Psoas muscle (tissue), 7 donors: ENCODE measurements at regions not wholly inside any gene's neighbourhood (a gene's known extent, or its start where the extent isn't known, plus 50 kb on each side); places are given as distances from the start of the nearest gene placed in this dataset.

Source experiments
- ATAC-seq, 4 donors: fragments of 200-7000 bp; cut with Tn5 transposase; one replicate each; pipeline ENCODE4 v1.9.1; 2020; ENCODE audit warnings: moderate library complexity in 3 of 4, mild to moderate bottlenecking in 2 of 4
- DNase-seq, 2 donors: peaks; one replicate each; pipeline ENCODE4 v3.0.0-alpha.2; 2020
- H3K27ac ChIP-seq: fragments of 200-600 bp; one replicate; pipeline ENCODE4 v1.8.0; 2022
- H3K27me3 ChIP-seq, 3 donors: fragments of 200-600 bp in 1 of 3; one replicate each; pipeline versions ENCODE4 v1.6.1 to v1.8.0; 2013 to 2022; ENCODE audit warnings: low read length in 2 of 3, mild to moderate bottlenecking in 2 of 3, moderate library complexity in 1 of 3; ENCODE audit not compliant: insufficient read depth in 3 of 3
- H3K36me3 ChIP-seq, 2 donors: fragments of 200-600 bp in 1 of 2; one replicate each; pipeline versions ENCODE4 v1.6.1 to v1.8.0; 2013 to 2022; ENCODE audit warnings: low read depth in 1 of 2, mild to moderate bottlenecking in 1 of 2, moderate library complexity in 1 of 2; ENCODE audit not compliant: insufficient read depth in 1 of 2
- H3K4me1 ChIP-seq: fragments of 200-600 bp; one replicate; pipeline ENCODE4 v1.8.0; 2022
- H3K4me3 ChIP-seq: fragments of 200-600 bp; one replicate; pipeline ENCODE4 v1.8.0; 2022; ENCODE audit warnings: mild to moderate bottlenecking
- H3K9me3 ChIP-seq: fragments of 200-600 bp; one replicate; pipeline ENCODE4 v1.8.0; 2022
- WGBS, 3 donors: extraction: QIAGEN DNeasy Blood & Tissue Kit; methylation state at CpG; one replicate each; pipeline versions ENCODE4 v1.1.6 to v1.1.7; 2013; 5-methylcytosine and 5-hydroxymethylcytosine counted together
- intact Hi-C, 2 donors: fragments of 100-400 bp; cut with DNase I; formaldehyde crosslinking; loops; one replicate each; pipeline versions ENCODE4 v1.11.0 to v1.14.2; 2022
- TF ChIP-seq, protein P1 (sequence below): fragments of 200-600 bp; IDR thresholded peaks from one replicate; pipeline ENCODE4 v1.8.0; 2022; ENCODE audit warnings: antibody characterized with exemption
- donor health status: healthy with polysubstance abuse.
- donor health status: DM: no; HTN: no; CAD: no; lungs with moderate emphysema.
- donor health status: Bipolar disorder and iron deficiency.
- donor health status: healthy.
- donor health status: DM: yes; HTN: yes; CAD: no.
- donor health status: DM: no; HTN: no; CAD: no.
- donor health status: DM: yes; HTN: yes; CAD: no.

DNA sequence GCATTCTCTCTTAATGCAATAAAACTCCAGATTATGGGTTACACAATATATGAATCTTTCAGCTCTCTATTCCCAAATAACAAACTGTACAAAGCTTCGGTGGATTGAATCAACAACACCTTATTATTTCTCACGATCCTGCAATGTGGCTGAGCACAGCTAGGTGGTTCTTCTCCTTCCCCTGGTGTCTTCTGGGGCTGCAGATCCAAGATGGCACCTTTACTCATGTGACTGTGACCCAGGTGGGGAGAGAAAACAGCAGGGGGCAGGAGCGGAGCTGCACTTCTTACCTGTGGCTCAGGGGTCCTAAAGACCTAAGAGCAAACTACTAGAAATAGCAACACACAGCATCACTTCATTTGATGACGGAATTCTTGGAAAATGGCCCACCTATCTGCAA lies 233.1 kb downstream of the IRX1 start:
- Histone ChIP-seq H3K36me3 (no peaks in the 10 kb centered on the region), H3K4me1 (no peaks in the 10 kb centered on the region), H3K9me3 (no peaks in the 10 kb centered on the region), H3K4me3 (no peak overlapping the region), H3K27ac (no peak overlapping the region), H3K27me3 (no peaks in the 10 kb centered on the region)
- DNase-seq (no peak), ATAC-seq (no peak)
- intact Hi-C loops, result no loop called here
- TF ChIP-seq, protein P1, sequence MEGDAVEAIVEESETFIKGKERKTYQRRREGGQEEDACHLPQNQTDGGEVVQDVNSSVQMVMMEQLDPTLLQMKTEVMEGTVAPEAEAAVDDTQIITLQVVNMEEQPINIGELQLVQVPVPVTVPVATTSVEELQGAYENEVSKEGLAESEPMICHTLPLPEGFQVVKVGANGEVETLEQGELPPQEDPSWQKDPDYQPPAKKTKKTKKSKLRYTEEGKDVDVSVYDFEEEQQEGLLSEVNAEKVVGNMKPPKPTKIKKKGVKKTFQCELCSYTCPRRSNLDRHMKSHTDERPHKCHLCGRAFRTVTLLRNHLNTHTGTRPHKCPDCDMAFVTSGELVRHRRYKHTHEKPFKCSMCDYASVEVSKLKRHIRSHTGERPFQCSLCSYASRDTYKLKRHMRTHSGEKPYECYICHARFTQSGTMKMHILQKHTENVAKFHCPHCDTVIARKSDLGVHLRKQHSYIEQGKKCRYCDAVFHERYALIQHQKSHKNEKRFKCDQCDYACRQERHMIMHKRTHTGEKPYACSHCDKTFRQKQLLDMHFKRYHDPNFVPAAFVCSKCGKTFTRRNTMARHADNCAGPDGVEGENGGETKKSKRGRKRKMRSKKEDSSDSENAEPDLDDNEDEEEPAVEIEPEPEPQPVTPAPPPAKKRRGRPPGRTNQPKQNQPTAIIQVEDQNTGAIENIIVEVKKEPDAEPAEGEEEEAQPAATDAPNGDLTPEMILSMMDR, result no peak
- 76 to 80% (median 78%) methylated on average over 4 of the region's 4 CpGs for WGBS, 3 donors

DNA sequence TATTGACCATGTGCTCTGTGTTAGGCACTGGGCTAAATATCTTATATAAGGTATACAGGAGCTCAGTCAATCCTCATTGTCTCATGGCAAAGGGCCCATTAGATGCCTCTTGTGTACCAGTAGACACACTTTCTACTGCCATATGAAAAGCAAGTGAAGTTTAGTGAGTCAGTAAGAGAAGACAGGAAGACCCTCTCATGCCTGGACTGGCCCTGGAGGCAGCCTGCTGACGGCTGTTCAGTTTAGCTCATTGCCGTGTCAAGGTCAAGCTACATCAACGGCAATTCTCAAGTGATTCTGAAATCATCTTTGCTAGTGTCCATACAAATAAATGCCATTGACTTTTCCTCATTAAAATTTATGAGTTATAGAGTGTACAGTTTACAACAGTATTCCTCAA lies 237.9 kb downstream of the IRX1 start:
- Histone ChIP-seq H3K4me3 (no peak overlapping the region), H3K27ac (no peak overlapping the region), H3K36me3 (no peaks in the 10 kb centered on the region), H3K4me1 (no peaks in the 10 kb centered on the region), H3K9me3 (no peaks in the 10 kb centered on the region), H3K27me3 (no peaks in the 10 kb centered on the region)
- no peak for DNase-seq
- no peak for ATAC-seq
- 65 to 67% (median 65%) methylated on average over 3 of the region's 3 CpGs for WGBS, 3 donors
- intact Hi-C loops, result no loop called here
- TF ChIP-seq, protein P1, result no peak

DNA sequence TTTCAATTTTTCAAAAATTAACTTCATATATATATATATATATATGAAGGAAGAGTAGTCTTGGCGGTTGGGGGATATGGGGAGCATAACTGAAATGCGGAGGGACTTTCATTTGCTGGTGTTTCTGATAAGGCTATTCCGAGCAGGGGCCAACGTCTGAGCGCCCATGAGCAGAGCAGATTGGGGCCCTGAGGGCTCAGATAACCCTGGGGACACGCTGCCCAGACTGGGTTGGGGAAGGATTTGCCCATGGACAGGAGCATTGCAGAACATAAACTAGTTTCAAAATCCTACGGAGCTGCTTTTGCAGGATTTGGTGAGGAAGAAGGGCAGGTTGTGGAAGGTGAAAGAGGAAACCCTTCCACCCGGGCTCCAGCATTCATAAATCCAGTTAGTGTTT lies 240.2 kb downstream of the IRX1 start:
- H3K9me3 ChIP-seq, result no peaks in the 10 kb centered on the region
- intact Hi-C loops, result no loop called here
- ATAC-seq (no peak), DNase-seq (no peak)
- no peak overlapping the region for H3K27ac ChIP-seq
- H3K4me3 ChIP-seq, result no peak overlapping the region
- 37 to 46% (median 39%) methylated on average over 8 of the region's 8 CpGs for WGBS, 3 donors
- TF ChIP-seq, protein P1, result no peak
- H3K27me3 ChIP-seq, result peaks cover 0 to 2% (median 0%) of the 10 kb centered on the region in 3 donors
- no peaks in the 10 kb centered on the region for H3K4me1 ChIP-seq
- H3K36me3 ChIP-seq, result no peaks in the 10 kb centered on the region

DNA sequence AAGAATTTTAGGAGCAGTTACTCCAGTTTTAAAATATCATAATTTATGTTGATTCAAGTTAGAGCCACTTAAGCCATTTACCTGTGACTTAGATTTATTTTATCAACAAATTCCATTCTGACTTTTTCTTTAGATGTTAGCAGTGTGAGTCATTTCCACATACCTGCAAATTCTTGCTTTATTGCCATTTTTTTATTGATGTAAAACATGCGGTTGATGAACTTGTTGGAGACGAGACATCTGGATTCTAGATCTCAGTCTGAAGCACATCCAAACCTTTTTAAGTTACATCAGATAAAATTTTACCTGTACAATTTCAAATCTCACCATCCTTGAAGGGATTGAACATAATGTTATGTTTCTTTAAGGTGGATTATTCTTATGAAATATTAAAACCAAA lies 240.9 kb downstream of the IRX1 start:
- Histone ChIP-seq H3K27me3 (peaks cover 0 to 2% (median 0%) of the 10 kb centered on the region in 3 donors), H3K9me3 (no peaks in the 10 kb centered on the region), H3K27ac (no peak overlapping the region), H3K36me3 (no peaks in the 10 kb centered on the region), H3K4me1 (no peaks in the 10 kb centered on the region), H3K4me3 (no peak overlapping the region)
- TF ChIP-seq, protein P1, result no peak
- 58 to 72% (median 59%) methylated on average over 2 of the region's 2 CpGs for WGBS, 3 donors
- intact Hi-C loops, result no loop called here
- ATAC-seq (no peak), DNase-seq (no peak)

DNA sequence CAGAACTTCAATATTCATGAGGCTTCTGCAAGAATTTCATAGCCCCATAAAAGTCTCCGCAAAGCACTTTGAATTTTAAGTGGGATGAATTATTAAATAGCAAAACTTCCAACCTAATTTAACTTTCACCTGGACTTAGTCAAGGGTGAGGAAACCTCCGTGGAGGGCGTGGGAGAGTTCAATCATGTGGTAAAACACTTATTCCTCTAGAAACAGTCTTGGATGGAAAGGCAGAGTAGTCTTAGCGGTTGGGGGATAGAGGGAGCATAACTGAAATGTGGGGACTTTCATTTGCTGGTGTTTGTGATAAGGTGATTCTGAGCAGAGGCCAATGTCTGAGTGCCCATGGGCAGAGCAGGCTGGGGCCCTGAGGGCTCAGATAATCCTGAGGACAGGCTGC lies 241.9 kb downstream of the IRX1 start:
- peaks cover 0 to 2% (median 0%) of the 10 kb centered on the region in 3 donors for H3K27me3 ChIP-seq
- H3K4me1 ChIP-seq, result no peaks in the 10 kb centered on the region
- DNase-seq (no peak), ATAC-seq (no peak)
- no peaks in the 10 kb centered on the region for H3K9me3 ChIP-seq
- no peaks in the 10 kb centered on the region for H3K36me3 ChIP-seq
- intact Hi-C loops, result no loop called here
- TF ChIP-seq, protein P1, result no peak
- no peak overlapping the region for H3K27ac ChIP-seq
- no peak overlapping the region for H3K4me3 ChIP-seq
- WGBS, 3 donors, result 45 to 60% (median 53%) methylated on average over 4 of the region's 4 CpGs
